ENCODE measurements at regions not wholly inside any gene's neighbourhood (a gene's known extent, or its start where the extent isn't known, plus 50 kb on each side); places are given as distances from the start of the nearest gene placed in this dataset.

- DNase-seq (ENCODE audit: insufficient read length, low spot score) (no peak), FAIRE-seq (no peak)
- TF ChIP-seq CTCF (IDR thresholded peaks at IDR 0.05; ENCODE audit: insufficient read depth, missing control alignments), result no peak
These were observed 151.8 kb upstream of the SOX14 start for GRCh38 chr3:137612291-137612690.

- DNase-seq (ENCODE audit: insufficient read length, low spot score) (no peak), FAIRE-seq (no peak)
- TF ChIP-seq CTCF (IDR thresholded peaks at IDR 0.05; ENCODE audit: insufficient read depth, missing control alignments), result no peak
These were observed 148.3 kb upstream of the SOX14 start for GRCh38 chr3:137615659-137616418.

- TF ChIP-seq CTCF (IDR thresholded peaks at IDR 0.05; ENCODE audit: insufficient read depth, missing control alignments), result no peak
- DNase-seq (ENCODE audit: insufficient read length, low spot score) (no peak), FAIRE-seq (no peak)
These were observed 122.0 kb upstream of the SOX14 start for GRCh38 chr3:137641879-137642704.

- FAIRE-seq (no peak), DNase-seq (ENCODE audit: insufficient read length, low spot score) (no peak)
- TF ChIP-seq CTCF (IDR thresholded peaks at IDR 0.05; ENCODE audit: insufficient read depth, missing control alignments), result no peak
These were observed 121.3 kb upstream of the SOX14 start for GRCh38 chr3:137642831-137643230.

GRCh38 chr3:137647179-137647578, 116.9 kb upstream of the SOX14 start:
- DNase-seq (ENCODE audit: insufficient read length, low spot score) (peak; percentile 15), FAIRE-seq (peak; percentile 21)
- no peak for TF ChIP-seq CTCF (IDR thresholded peaks at IDR 0.05; ENCODE audit: insufficient read depth, missing control alignments)

GRCh38 chr3:137669519-137670060, 94.5 kb upstream of the SOX14 start:
- FAIRE-seq, result no peak
- DNase-seq (ENCODE audit: insufficient read length, low spot score), result no peak
- no peak for TF ChIP-seq CTCF (IDR thresholded peaks at IDR 0.05; ENCODE audit: insufficient read depth, missing control alignments)
